Astrocyte (in vitro differentiated cells and primary cell): ENCODE measurements at regions not wholly inside any gene's neighbourhood (a gene's known extent, or its start where the extent isn't known, plus 50 kb on each side); places are given as distances from the start of the nearest gene placed in this dataset.

Source experiments
- DNase-seq: peaks from one replicate; pipeline ENCODE4 v3.0.0-alpha.2; 2010; ENCODE audit warnings: low read depth
- FAIRE-seq: peaks from 2 replicates; lab custom pipeline; 2011; peaks lifted over from hg19 to GRCh38; lab: Jason Lieb, UNC
- H2AFZ ChIP-seq: 2 replicates; pipeline ENCODE4 v1.6.0; 2012; ENCODE audit warnings: low read depth, low read length, inconsistent platforms
- H3K27ac ChIP-seq: 2 replicates; pipeline ENCODE4 v1.5.1; 2011; ENCODE audit warnings: low read depth, low read length, inconsistent platforms
- H3K27me3 ChIP-seq: 2 replicates; pipeline ENCODE4 v1.6.0; 2011; ENCODE audit warnings: low read length, inconsistent platforms; ENCODE audit not compliant: insufficient read depth
- H3K36me3 ChIP-seq: 2 replicates; pipeline ENCODE4 v1.5.1; 2011; ENCODE audit warnings: low read length, inconsistent platforms; ENCODE audit not compliant: insufficient read depth
- H3K4me1 ChIP-seq: 2 replicates; pipeline ENCODE4 v1.5.1; 2011; ENCODE audit warnings: low read length, inconsistent platforms; ENCODE audit not compliant: insufficient read depth
- H3K4me2 ChIP-seq: 2 replicates; pipeline ENCODE4 v1.6.0; 2012; ENCODE audit warnings: low read length, inconsistent platforms
- H3K4me3 ChIP-seq: 2 replicates; pipeline ENCODE4 v1.5.1; 2011; ENCODE audit warnings: low read depth, mild to moderate bottlenecking, low read length, inconsistent platforms; ENCODE audit not compliant: insufficient read depth
- H3K79me2 ChIP-seq: 2 replicates; pipeline ENCODE4 v1.6.0; 2012; ENCODE audit warnings: mild to moderate bottlenecking, low read length, inconsistent platforms; ENCODE audit not compliant: insufficient read depth
- H3K9ac ChIP-seq: 2 replicates; pipeline ENCODE4 v1.6.0; 2012; ENCODE audit warnings: mild to moderate bottlenecking, low read length, inconsistent platforms
- H3K9me3 ChIP-seq: 2 replicates; pipeline ENCODE4 v1.5.1; 2012; ENCODE audit warnings: low read depth, mild to moderate bottlenecking, low read length, inconsistent platforms; ENCODE audit not compliant: insufficient read depth
- H4K20me1 ChIP-seq: 2 replicates; pipeline ENCODE4 v1.6.0; 2012; ENCODE audit warnings: low read length, inconsistent platforms; ENCODE audit not compliant: insufficient read depth
- H3K27ac Mint-ChIP-seq: one replicate; pipeline ENCODE4 v1.8.0; 2021; ENCODE audit warnings: mild to moderate bottlenecking, mixed read lengths; ENCODE audit not compliant: unreplicated experiment
- H3K27me3 Mint-ChIP-seq: one replicate; pipeline ENCODE4 v1.8.0; 2021; ENCODE audit warnings: low read depth, mixed read lengths; ENCODE audit not compliant: unreplicated experiment
- H3K36me3 Mint-ChIP-seq: one replicate; pipeline ENCODE4 v1.8.0; 2021; ENCODE audit warnings: low read depth, mixed read lengths; ENCODE audit not compliant: unreplicated experiment
- H3K4me1 Mint-ChIP-seq: one replicate; pipeline ENCODE4 v1.8.0; 2021; ENCODE audit warnings: low read depth, mixed read lengths; ENCODE audit not compliant: unreplicated experiment
- H3K4me3 Mint-ChIP-seq: one replicate; pipeline ENCODE4 v1.8.0; 2021; ENCODE audit warnings: mild to moderate bottlenecking, moderate library complexity, mixed read lengths; ENCODE audit not compliant: unreplicated experiment
- H3K9me3 Mint-ChIP-seq: one replicate; pipeline ENCODE4 v1.8.0; 2021; ENCODE audit warnings: mild to moderate bottlenecking, mixed read lengths; ENCODE audit not compliant: unreplicated experiment
- CTCF ChIP-seq: IDR thresholded peaks from 2 replicates; pipeline ENCODE4 v1.5.1; 2011; ENCODE audit warnings: low read depth, mild to moderate bottlenecking, inconsistent platforms, low read length, moderate library complexity; ENCODE audit not compliant: insufficient read depth
- EZH2 ChIP-seq: IDR thresholded peaks from 2 replicates; pipeline ENCODE4 v1.6.1; 2012; ENCODE audit warnings: mild to moderate bottlenecking, low read length, inconsistent platforms; ENCODE audit not compliant: insufficient read depth

DNA sequence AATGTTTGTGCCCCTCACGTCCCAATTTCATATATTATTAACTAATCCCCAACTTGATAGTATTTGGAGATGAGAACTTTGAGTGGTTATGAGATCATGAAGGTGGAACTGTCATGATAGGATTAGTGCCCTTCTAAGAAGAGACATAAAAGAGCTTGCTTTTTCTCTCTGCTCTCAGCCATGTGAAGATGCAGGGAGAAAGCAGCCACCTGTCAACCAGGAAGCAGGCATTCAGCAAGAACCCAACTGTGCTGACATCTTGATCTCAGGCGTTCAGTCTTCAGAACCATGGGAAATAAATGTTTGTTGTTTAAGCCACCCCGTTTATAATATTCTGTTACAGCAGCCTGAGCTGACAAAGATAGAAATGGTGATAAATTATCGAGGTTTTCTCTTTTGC, 278.7 kb upstream of the KCNMB2 start:
- Mint-ChIP-seq H3K4me1 (no peaks in the 10 kb centered on the region), H3K27me3 (no peaks in the 10 kb centered on the region), H3K27ac (no peak overlapping the region), H3K36me3 (no peaks in the 10 kb centered on the region), H3K9me3 (no peaks in the 10 kb centered on the region), H3K4me3 (no peak overlapping the region)
- no peak overlapping the region for H2AFZ ChIP-seq
- no peak overlapping the region for H3K4me2 ChIP-seq
- H4K20me1 ChIP-seq: no peaks in the 10 kb centered on the region
- no peak overlapping the region for H3K27ac ChIP-seq
- no peak overlapping the region for H3K9ac ChIP-seq
- H3K4me1 ChIP-seq: no peaks in the 10 kb centered on the region
- DNase-seq (no peak), FAIRE-seq (no peak)
- no peaks in the 10 kb centered on the region for H3K27me3 ChIP-seq
- H3K9me3 ChIP-seq: no peaks in the 10 kb centered on the region
- H3K79me2 ChIP-seq: no peaks in the 10 kb centered on the region
- no peak for TF ChIP-seq CTCF
- TF ChIP-seq EZH2: no peak
- no peak overlapping the region for H3K4me3 ChIP-seq
- no peaks in the 10 kb centered on the region for H3K36me3 ChIP-seq

DNA sequence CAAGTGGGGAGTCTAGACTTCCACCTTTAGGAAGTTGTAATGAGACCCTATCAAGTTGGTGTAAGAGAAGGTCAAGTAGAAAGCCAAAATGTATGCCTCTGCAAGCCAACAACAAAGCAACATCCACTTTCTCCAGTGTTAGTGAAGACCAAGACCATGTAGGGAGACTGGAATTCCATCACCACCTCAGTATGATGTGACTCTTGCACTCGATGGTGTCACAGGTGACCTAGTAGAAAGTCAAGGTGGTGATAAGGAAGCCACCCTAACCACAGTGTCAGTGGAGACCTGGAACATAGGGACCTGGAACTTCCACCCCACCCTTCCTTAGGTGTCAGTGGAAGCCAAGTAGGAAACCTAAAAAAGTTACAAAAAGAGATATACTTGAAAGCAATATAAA, 278.1 kb upstream of the KCNMB2 start:
- Histone ChIP-seq H3K79me2 (no peaks in the 10 kb centered on the region), H3K4me1 (no peaks in the 10 kb centered on the region), H4K20me1 (no peaks in the 10 kb centered on the region), H3K9ac (no peak overlapping the region), H3K9me3 (no peaks in the 10 kb centered on the region), H3K27ac (no peak overlapping the region), H3K27me3 (no peaks in the 10 kb centered on the region), H3K4me3 (no peak overlapping the region), H2AFZ (no peak overlapping the region), H3K4me2 (no peak overlapping the region), H3K36me3 (no peaks in the 10 kb centered on the region)
- Mint-ChIP-seq H3K27ac (no peak overlapping the region), H3K4me1 (no peaks in the 10 kb centered on the region), H3K4me3 (no peak overlapping the region), H3K9me3 (no peaks in the 10 kb centered on the region), H3K36me3 (no peaks in the 10 kb centered on the region), H3K27me3 (no peaks in the 10 kb centered on the region)
- TF ChIP-seq EZH2 (no peak), CTCF (no peak)
- no peak for DNase-seq
- FAIRE-seq: no peak

DNA sequence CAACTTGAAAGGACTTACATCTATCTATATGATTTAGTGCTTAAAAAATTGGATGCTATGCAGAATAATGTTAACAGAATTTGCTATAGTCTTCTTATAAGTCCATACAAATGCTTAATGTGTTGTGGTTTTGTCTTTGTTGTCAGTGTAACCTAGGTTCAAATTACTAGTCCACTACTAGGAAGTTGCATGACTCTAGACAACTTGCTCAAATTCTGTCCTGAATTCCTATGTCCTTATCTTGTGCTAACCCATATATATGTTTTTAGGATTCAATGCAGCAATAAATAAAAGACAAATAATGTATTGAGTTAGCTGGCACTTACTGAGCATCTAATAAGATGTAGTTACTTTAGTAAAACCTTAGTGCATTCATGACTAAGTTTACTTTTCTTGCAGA, 276.5 kb upstream of the KCNMB2 start:
- Histone ChIP-seq H4K20me1 (no peaks in the 10 kb centered on the region), H3K4me3 (no peak overlapping the region), H3K27ac (no peak overlapping the region), H2AFZ (no peak overlapping the region), H3K79me2 (no peaks in the 10 kb centered on the region), H3K9ac (no peak overlapping the region), H3K4me2 (no peak overlapping the region), H3K4me1 (no peaks in the 10 kb centered on the region), H3K36me3 (no peaks in the 10 kb centered on the region), H3K27me3 (no peaks in the 10 kb centered on the region), H3K9me3 (no peaks in the 10 kb centered on the region)
- no peaks in the 10 kb centered on the region for H3K36me3 Mint-ChIP-seq
- no peak overlapping the region for H3K27ac Mint-ChIP-seq
- H3K9me3 Mint-ChIP-seq: no peaks in the 10 kb centered on the region
- H3K27me3 Mint-ChIP-seq: no peaks in the 10 kb centered on the region
- no peak for FAIRE-seq
- no peak overlapping the region for H3K4me3 Mint-ChIP-seq
- no peaks in the 10 kb centered on the region for H3K4me1 Mint-ChIP-seq
- TF ChIP-seq CTCF: no peak
- no peak for TF ChIP-seq EZH2
- no peak for DNase-seq
